Body of pancreas (tissue), 4 donors: ENCODE measurements at regions not wholly inside any gene's neighbourhood (a gene's known extent, or its start where the extent isn't known, plus 50 kb on each side); places are given as distances from the start of the nearest gene placed in this dataset.

Experiments used
- POLR2A ChIP-seq, 3 donors: fragments of 450-650 bp; IDR thresholded peaks; one replicate each; pipeline ENCODE4 v1.6.1; 2016; ENCODE audit warnings: antibody characterized with exemption in 3 of 3, mild to moderate bottlenecking in 2 of 3
- TF ChIP-seq, protein P1 (sequence below), 7 experiments: fragments of 450-650 bp in 4 of 7; fragments of 200-600 bp in 3 of 7; sonication (generic) in 3 of 7; IDR thresholded peaks; one replicate each; pipeline ENCODE4 v1.5.1; 2016 to 2019; ENCODE audit warnings: antibody characterized with exemption in 7 of 7

GRCh38 chr7:68067845-68068244 lies 1071.2 kb downstream of the TYW1 start:
- TF ChIP-seq, protein P1, sequence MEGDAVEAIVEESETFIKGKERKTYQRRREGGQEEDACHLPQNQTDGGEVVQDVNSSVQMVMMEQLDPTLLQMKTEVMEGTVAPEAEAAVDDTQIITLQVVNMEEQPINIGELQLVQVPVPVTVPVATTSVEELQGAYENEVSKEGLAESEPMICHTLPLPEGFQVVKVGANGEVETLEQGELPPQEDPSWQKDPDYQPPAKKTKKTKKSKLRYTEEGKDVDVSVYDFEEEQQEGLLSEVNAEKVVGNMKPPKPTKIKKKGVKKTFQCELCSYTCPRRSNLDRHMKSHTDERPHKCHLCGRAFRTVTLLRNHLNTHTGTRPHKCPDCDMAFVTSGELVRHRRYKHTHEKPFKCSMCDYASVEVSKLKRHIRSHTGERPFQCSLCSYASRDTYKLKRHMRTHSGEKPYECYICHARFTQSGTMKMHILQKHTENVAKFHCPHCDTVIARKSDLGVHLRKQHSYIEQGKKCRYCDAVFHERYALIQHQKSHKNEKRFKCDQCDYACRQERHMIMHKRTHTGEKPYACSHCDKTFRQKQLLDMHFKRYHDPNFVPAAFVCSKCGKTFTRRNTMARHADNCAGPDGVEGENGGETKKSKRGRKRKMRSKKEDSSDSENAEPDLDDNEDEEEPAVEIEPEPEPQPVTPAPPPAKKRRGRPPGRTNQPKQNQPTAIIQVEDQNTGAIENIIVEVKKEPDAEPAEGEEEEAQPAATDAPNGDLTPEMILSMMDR (IDR thresholded peaks at IDR 0.05): no peak
- TF ChIP-seq POLR2A (IDR thresholded peaks at IDR 0.05): no peak
